Activated naive CD4-positive, alpha-beta T cell treated with anti-CD3 and anti-CD28 coated beads for 36 hours (primary cell): ENCODE measurements at regions not wholly inside any gene's neighbourhood (a gene's known extent, or its start where the extent isn't known, plus 50 kb on each side); places are given as distances from the start of the nearest gene placed in this dataset.
"Not testable (repeated sequence)": the region's sequence is repeated elsewhere in the genome, so short reads cannot be mapped to it uniquely, and the experiment has no call there.

Experiments used
- CTCF ChIA-PET: fragments of 350-600 bp; sonication (Branson Sonifier 250); formaldehyde crosslinking; loops from one replicate; lab custom pipeline; 2021; ENCODE audit warnings: antibody characterized with exemption; lab: Charles Lee
- DNase-seq: peaks from one replicate; pipeline ENCODE4 v3.0.0-alpha.2; 2020
- H3K27ac Mint-ChIP-seq: one replicate; pipeline ENCODE4 v1.8.0; 2021; ENCODE audit warnings: mild to moderate bottlenecking, mixed read lengths
- H3K27me3 Mint-ChIP-seq: one replicate; pipeline ENCODE4 v1.8.0; 2021; ENCODE audit warnings: low read depth, mixed read lengths
- H3K36me3 Mint-ChIP-seq: one replicate; pipeline ENCODE4 v1.8.0; 2021; ENCODE audit warnings: low read depth, mixed read lengths
- H3K4me1 Mint-ChIP-seq: one replicate; pipeline ENCODE4 v1.8.0; 2021; ENCODE audit warnings: low read depth, mixed read lengths
- H3K4me3 Mint-ChIP-seq: one replicate; pipeline ENCODE4 v1.8.0; 2021; ENCODE audit warnings: mild to moderate bottlenecking, moderate library complexity, mixed read lengths
- H3K9me3 Mint-ChIP-seq: one replicate; pipeline ENCODE4 v1.8.0; 2021; ENCODE audit warnings: mixed read lengths
- intact Hi-C: fragments of 100-400 bp; cut with micrococcal nuclease; formaldehyde crosslinking; loops from one replicate; pipeline ENCODE4 v1.15.1; 2023

DNA sequence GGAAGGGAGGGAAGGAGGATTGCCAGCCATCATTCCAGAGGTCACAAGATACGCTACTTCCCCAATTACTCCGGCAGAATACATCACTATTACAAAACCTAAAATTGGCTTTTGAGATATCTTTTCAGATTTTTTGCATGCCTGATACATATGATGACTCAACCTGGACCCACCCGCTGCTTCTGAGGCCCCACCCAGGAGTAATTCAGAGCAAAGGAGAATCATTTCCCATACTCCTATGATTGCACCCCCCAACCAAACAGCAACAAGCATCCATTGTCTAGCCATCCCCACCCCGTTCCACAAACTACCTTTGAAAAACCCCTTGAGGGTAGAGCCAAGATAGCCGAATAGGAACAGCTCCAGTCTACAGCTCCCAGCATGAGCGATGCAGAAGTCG, 163.5 kb upstream of the GJE1 start:
- no peaks in the 10 kb centered on the region for H3K4me1 Mint-ChIP-seq
- H3K9me3 Mint-ChIP-seq: no peaks in the 10 kb centered on the region
- H3K4me3 Mint-ChIP-seq: no peak overlapping the region
- H3K36me3 Mint-ChIP-seq: no peaks in the 10 kb centered on the region
- no peak for DNase-seq
- peaks cover 9% of the 10 kb centered on the region for H3K27me3 Mint-ChIP-seq
- CTCF ChIA-PET: no interaction called here
- no peak overlapping the region for H3K27ac Mint-ChIP-seq
- intact Hi-C loops: no loop called here

DNA sequence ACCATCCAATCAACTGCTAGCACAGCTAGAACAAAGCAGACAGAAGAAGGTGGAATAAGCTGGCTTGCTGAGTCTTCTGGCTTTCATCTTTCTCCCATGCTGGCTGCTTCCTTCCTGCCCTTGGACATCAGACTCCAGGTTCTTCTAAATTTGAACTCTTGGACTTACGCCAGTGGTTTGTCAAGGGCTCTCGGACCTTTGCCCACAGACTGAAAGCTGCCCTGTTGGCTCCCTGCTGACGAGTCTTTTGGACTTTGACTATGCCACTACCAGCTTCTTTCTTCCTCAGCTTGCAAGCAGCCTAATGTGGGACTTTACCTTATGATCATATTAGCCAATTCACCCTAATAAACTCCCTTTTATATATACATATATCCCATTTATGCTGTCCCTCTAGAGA, 164.1 kb upstream of the GJE1 start:
- no peak for DNase-seq
- H3K27ac Mint-ChIP-seq: no peak overlapping the region
- no peaks in the 10 kb centered on the region for H3K36me3 Mint-ChIP-seq
- intact Hi-C loops: no loop called here
- H3K4me1 Mint-ChIP-seq: no peaks in the 10 kb centered on the region
- H3K4me3 Mint-ChIP-seq: no peak overlapping the region
- peaks cover 9% of the 10 kb centered on the region for H3K27me3 Mint-ChIP-seq
- CTCF ChIA-PET: no interaction called here
- H3K9me3 Mint-ChIP-seq: no peaks in the 10 kb centered on the region

GRCh38 chr6:141965016-141965545, 167.6 kb upstream of the GJE1 start:
- no peak overlapping the region for H3K4me3 Mint-ChIP-seq
- no peaks in the 10 kb centered on the region for H3K9me3 Mint-ChIP-seq
- H3K36me3 Mint-ChIP-seq: no peaks in the 10 kb centered on the region
- no peak overlapping the region for H3K27ac Mint-ChIP-seq
- DNase-seq: no peak
- intact Hi-C loops: no loop called here
- CTCF ChIA-PET: no interaction called here
- no peaks in the 10 kb centered on the region for H3K4me1 Mint-ChIP-seq
- peaks cover 6% of the 10 kb centered on the region for H3K27me3 Mint-ChIP-seq

- no peak for DNase-seq
- Mint-ChIP-seq H3K27me3 (peaks cover 6% of the 10 kb centered on the region), H3K36me3 (no peaks in the 10 kb centered on the region), H3K9me3 (no peaks in the 10 kb centered on the region), H3K4me1 (no peaks in the 10 kb centered on the region), H3K27ac (no peak overlapping the region), H3K4me3 (no peak overlapping the region)
- CTCF ChIA-PET: no interaction called here
- intact Hi-C loops: no loop called here
These were observed 169.0 kb upstream of the GJE1 start for GRCh38 chr6:141963543-141964295.

DNA sequence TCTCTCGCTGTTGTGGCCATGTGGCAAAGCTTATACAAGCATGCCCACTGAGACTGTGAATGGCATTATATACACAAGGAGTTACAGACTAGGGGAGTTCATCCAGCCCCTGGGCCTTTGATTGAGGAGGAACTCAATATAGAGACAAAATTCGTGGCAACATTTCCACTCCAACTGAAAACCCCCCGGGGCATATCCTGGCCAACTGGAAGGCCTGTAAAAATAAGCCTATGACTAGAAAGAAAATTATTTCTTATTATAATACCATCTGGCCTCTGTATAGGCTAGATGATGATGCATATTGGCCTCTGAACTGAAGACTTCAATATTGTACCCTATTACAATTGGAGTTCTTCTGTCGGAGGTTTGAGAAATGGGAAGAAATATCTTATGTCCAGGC, 175.5 kb upstream of the GJE1 start:
- Mint-ChIP-seq H3K27ac (no peak overlapping the region), H3K9me3 (peaks cover 18% of the 10 kb centered on the region), H3K4me3 (no peak overlapping the region), H3K4me1 (no peaks in the 10 kb centered on the region), H3K27me3 (no peaks in the 10 kb centered on the region), H3K36me3 (no peaks in the 10 kb centered on the region)
- CTCF ChIA-PET: no interaction called here
- no peak for DNase-seq
- intact Hi-C loops: no loop called here

DNA sequence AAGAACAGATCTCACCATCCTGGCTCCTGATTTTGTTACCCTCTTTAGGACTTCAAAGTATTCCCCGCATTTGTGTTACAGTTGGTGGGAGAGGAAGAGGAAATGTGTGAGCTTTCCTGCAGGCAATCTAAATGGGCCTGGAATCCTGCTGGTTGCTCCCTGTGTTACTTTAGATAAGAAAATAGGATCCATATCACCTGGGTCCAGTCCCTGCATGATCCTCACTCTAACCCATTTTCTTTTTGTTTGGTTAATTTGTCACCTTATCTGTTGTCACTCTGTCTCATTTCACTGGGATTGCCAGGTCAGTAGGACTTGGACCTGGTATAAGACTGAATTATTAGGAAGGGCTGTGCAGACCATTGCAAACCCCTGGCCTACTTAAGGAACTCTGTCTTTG, 175.9 kb upstream of the GJE1 start:
- Mint-ChIP-seq H3K9me3 (peaks cover 22% of the 10 kb centered on the region), H3K4me3 (no peak overlapping the region), H3K36me3 (no peaks in the 10 kb centered on the region), H3K27me3 (no peaks in the 10 kb centered on the region), H3K27ac (no peak overlapping the region), H3K4me1 (no peaks in the 10 kb centered on the region)
- CTCF ChIA-PET: no interaction called here
- no peak for DNase-seq
- intact Hi-C loops: no loop called here

DNA sequence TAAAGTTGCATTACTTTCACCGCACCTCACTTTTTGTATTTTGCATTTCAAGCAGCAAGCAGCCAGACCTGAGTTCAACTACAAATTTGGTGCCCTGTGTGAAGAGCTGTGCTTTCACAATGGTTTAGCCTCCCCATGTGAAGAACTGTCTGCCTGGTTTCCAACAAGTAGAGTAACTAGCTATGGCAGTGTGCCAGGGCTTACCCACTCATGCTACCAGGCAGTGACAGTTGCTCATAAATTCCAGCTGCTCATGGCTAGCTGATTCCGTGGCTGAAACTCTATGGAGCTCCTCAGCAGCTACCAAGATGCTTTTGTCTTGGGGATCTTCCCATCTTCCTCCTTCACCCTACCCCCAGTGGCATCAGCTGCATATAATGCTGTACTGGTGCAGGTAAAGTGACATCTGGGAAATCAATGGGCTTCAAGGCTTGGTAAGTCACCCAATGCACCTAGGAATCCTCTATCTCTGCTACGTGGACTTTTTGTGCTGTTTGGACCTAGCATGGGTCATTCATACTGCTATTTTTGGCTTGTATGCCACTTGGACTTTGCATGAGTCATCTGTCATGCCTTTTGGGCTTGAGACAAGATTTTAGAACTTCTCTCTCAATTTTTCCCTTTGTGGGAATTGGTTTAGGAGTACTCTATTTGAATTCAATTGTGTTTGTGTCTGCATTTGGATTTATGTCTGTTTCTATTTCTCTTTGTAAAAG, 176.5 kb upstream of the GJE1 start:
- no peak overlapping the region for H3K4me3 Mint-ChIP-seq
- no peaks in the 10 kb centered on the region for H3K4me1 Mint-ChIP-seq
- no peak for DNase-seq
- H3K9me3 Mint-ChIP-seq: peaks cover 28% of the 10 kb centered on the region
- H3K36me3 Mint-ChIP-seq: no peaks in the 10 kb centered on the region
- H3K27me3 Mint-ChIP-seq: no peaks in the 10 kb centered on the region
- intact Hi-C loops: no loop called here
- no peak overlapping the region for H3K27ac Mint-ChIP-seq
- CTCF ChIA-PET: no interaction called here

DNA sequence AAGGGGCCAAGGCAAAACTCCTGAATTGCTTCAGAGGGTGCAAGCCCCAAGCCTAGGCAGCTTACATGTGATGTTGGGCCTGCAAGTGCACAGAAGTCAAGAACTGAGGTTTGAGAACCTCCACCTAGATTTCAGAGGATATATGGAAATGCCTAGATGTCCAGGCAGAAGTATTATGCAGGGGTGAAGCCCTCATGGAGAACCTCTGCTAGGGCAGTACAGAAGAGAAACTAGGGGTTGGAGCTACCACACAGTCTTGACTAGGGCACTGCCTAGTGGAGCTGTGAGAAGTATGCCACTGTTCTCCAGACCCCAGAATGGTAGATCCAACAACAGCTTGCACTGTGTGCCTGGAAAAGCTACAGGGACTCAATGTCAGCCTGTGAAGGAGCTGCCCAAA, 179.7 kb upstream of the GJE1 start:
- no peak overlapping the region for H3K4me3 Mint-ChIP-seq

DNA sequence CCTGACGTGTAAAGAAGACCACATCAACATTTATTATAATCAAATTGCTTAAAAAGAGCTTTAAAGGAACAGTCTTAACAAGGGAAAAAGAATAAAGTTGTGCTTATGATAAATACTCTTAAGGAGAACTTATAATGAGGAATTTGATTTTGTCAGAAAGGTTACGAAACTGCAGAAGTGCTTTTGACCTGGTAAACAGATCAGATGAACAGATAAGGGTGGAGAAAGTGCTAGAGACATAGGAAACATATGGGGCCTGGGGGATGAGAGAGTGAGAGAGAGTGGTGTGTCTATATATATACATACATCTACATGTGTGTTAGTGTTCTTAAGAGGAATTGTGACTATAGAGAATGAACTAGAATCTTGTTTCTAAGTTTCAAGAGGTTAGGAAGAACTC, 186.2 kb upstream of the GJE1 start:
- Mint-ChIP-seq H3K9me3 (peaks cover 29% of the 10 kb centered on the region), H3K36me3 (peaks cover 2% of the 10 kb centered on the region), H3K27me3 (no peaks in the 10 kb centered on the region), H3K27ac (no peak overlapping the region), H3K4me3 (no peak overlapping the region), H3K4me1 (no peaks in the 10 kb centered on the region)
- CTCF ChIA-PET: no interaction called here
- intact Hi-C loops: no loop called here
- DNase-seq: no peak

More for the DNA sequence above, 179.7 kb upstream of the GJE1 start:
- Mint-ChIP-seq H3K27me3 (no peaks in the 10 kb centered on the region), H3K9me3 (peaks cover 28% of the 10 kb centered on the region), H3K4me1 (no peaks in the 10 kb centered on the region), H3K36me3 (no peaks in the 10 kb centered on the region), H3K27ac (no peak overlapping the region)
- intact Hi-C loops: no loop called here
- no peak for DNase-seq
- CTCF ChIA-PET: interaction anchor here (0.6 kb wide), 1 partner anchor 88 kb away, joined by 4 read pairs; no protein-coding TSS in a partner anchor

- intact Hi-C loops: no loop called here
- CTCF ChIA-PET: no interaction called here
- Mint-ChIP-seq H3K4me1 (no peaks in the 10 kb centered on the region), H3K9me3 (peaks cover 22% of the 10 kb centered on the region), H3K4me3 (no peak overlapping the region), H3K36me3 (peaks cover 2% of the 10 kb centered on the region), H3K27ac (no peak overlapping the region), H3K27me3 (peaks cover 3% of the 10 kb centered on the region)
- no peak for DNase-seq
These were observed 194.1 kb upstream of the GJE1 start for GRCh38 chr6:141938664-141939063.

DNA sequence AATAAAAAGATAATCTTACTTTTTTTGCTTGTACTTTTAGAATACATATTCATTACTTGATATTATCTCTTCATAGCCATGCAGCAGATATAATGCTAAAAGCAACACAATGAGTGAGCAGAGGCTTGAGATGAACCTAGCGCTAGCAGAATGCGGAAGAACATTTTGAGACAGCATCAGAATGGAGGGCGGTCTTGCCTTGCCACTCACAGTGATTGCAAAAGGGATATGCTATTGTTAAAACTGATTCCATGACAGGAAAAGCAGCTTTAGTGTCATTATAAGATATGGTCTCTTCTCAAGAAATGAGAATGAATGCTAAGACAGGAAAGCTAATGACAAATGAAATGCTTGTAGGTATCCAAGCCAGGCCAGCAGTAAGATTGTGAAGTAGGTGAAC, 200.0 kb upstream of the GJE1 start:
- Mint-ChIP-seq H3K27me3 (peaks cover 3% of the 10 kb centered on the region), H3K9me3 (no peaks in the 10 kb centered on the region), H3K36me3 (no peaks in the 10 kb centered on the region), H3K27ac (no peak overlapping the region), H3K4me1 (no peaks in the 10 kb centered on the region), H3K4me3 (no peak overlapping the region)
- DNase-seq: no peak
- intact Hi-C loops: no loop called here
- CTCF ChIA-PET: no interaction called here

- H3K36me3 Mint-ChIP-seq, H3K27ac Mint-ChIP-seq, H3K27me3 Mint-ChIP-seq, H3K4me1 Mint-ChIP-seq, CTCF ChIA-PET, intact Hi-C loops, H3K4me3 Mint-ChIP-seq, DNase-seq, H3K9me3 Mint-ChIP-seq: not testable (repeated sequence)
These were observed 206.4 kb upstream of the GJE1 start for GRCh38 chr6:141926200-141926900.
